Stomach (tissue), 8 donors: ENCODE measurements at regions not wholly inside any gene's neighbourhood (a gene's known extent, or its start where the extent isn't known, plus 50 kb on each side); places are given as distances from the start of the nearest gene placed in this dataset.

Experiments used
- DNase-seq, 2 donors: peaks; one replicate each; pipeline versions ENCODE4 v3.0.0 to v3.0.0-alpha.2; 2013 to 2019
- H3K27ac ChIP-seq, 5 donors: fragments of 200-600 bp in 4 of 5; sonication (generic) in 4 of 5; one replicate each; pipeline ENCODE4 v1.5.1; 2013 to 2019; ENCODE audit warnings: mild to moderate bottlenecking in 1 of 5, moderate library complexity in 1 of 5
- H3K27me3 ChIP-seq, 3 donors: fragments of 200-600 bp; sonication (generic); one replicate each; pipeline ENCODE4 v1.5.1; 2017 to 2019; ENCODE audit warnings: mixed run types in 1 of 3
- H3K36me3 ChIP-seq, 4 donors: fragments of 200-600 bp; sonication (generic); 1 replicate in 3 of 4; 2 replicates in 1 of 4; pipeline ENCODE4 v1.5.1; 2016 to 2019
- H3K4me1 ChIP-seq, 4 donors: fragments of 200-600 bp; sonication (generic); one replicate each; pipeline ENCODE4 v1.5.1; 2016 to 2019
- H3K4me3 ChIP-seq, 4 donors: fragments of 200-600 bp; sonication (generic) in 3 of 4; one replicate each; pipeline ENCODE4 v1.5.1; 2016 to 2019; ENCODE audit warnings: mild to moderate bottlenecking in 1 of 4
- H3K9me3 ChIP-seq, 4 donors: fragments of 200-600 bp; sonication (generic); one replicate each; pipeline ENCODE4 v1.5.1; 2016 to 2019
- EP300 ChIP-seq: sonication (generic); formaldehyde crosslinking; IDR thresholded peaks from one replicate; pipeline ENCODE4 v1.6.1; 2017; ENCODE audit warnings: antibody characterized with exemption
- POLR2A ChIP-seq, 4 donors: fragments of 450-650 bp; IDR thresholded peaks; one replicate each; pipeline ENCODE4 v1.6.1; 2016; ENCODE audit warnings: antibody characterized with exemption in 4 of 4, control low read depth in 2 of 4, mild to moderate bottlenecking in 1 of 4, moderate library complexity in 1 of 4
- POLR2AphosphoS5 ChIP-seq, 3 donors: sonication (generic); formaldehyde crosslinking; IDR thresholded peaks; one replicate each; pipeline ENCODE4 v1.6.1; 2016; ENCODE audit warnings: antibody characterized with exemption in 3 of 3
- WGBS, 5 donors: extraction: QIAGEN DNeasy Blood & Tissue Kit in 3 of 5; methylation state at CpG; one replicate each; pipeline versions ENCODE4 v1.1.5 to v1.1.7; 2013 to 2018; 5-methylcytosine and 5-hydroxymethylcytosine counted together
- intact Hi-C: fragments of 100-400 bp; cut with DNase I; formaldehyde crosslinking; loops from one replicate; pipeline ENCODE4 v1.15.1; 2023; ENCODE audit warnings: low total_unique reads
- TF ChIP-seq, protein P1 (sequence below), 7 experiments: fragments of 450-650 bp in 4 of 7; fragments of 200-600 bp in 3 of 7; sonication (generic) in 3 of 7; IDR thresholded peaks; one replicate each; pipeline ENCODE4 v1.5.1; 2016 to 2019; ENCODE audit warnings: antibody characterized with exemption in 7 of 7, control low read depth in 2 of 7, mild to moderate bottlenecking in 1 of 7
- donor health status: healthy with polysubstance abuse.
- donor health status: Bipolar disorder and iron deficiency.
- donor health status: healthy.

DNA sequence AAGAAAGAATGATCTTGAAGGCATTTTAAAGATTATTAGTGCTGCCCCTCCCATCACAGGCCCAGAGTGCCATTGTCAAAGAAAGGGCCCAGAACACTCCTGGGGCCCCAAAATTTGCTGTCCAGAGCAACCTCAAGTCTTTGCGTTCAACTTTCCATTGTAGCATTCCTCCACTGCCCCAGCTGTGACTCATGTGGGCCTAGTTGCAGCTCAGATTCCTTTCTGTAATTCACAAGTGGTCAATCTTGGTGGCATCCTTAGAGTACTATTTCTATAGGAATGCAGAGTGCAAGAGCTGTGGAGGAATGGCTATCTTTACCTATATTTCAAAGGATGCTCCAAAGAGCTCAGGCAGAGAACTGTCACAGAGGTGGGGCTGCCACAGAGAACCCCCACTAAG, 1500.8 kb upstream of the IGFBP7 start:
- H3K4me1 ChIP-seq: no peaks in the 10 kb centered on the region
- TF ChIP-seq, protein P1, sequence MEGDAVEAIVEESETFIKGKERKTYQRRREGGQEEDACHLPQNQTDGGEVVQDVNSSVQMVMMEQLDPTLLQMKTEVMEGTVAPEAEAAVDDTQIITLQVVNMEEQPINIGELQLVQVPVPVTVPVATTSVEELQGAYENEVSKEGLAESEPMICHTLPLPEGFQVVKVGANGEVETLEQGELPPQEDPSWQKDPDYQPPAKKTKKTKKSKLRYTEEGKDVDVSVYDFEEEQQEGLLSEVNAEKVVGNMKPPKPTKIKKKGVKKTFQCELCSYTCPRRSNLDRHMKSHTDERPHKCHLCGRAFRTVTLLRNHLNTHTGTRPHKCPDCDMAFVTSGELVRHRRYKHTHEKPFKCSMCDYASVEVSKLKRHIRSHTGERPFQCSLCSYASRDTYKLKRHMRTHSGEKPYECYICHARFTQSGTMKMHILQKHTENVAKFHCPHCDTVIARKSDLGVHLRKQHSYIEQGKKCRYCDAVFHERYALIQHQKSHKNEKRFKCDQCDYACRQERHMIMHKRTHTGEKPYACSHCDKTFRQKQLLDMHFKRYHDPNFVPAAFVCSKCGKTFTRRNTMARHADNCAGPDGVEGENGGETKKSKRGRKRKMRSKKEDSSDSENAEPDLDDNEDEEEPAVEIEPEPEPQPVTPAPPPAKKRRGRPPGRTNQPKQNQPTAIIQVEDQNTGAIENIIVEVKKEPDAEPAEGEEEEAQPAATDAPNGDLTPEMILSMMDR (IDR thresholded peaks at IDR 0.05): no peak
- TF ChIP-seq POLR2A (IDR thresholded peaks at IDR 0.05) (no peak), POLR2AphosphoS5 (IDR thresholded peaks at IDR 0.05) (no peak), EP300 (no peak)
- no peaks in the 10 kb centered on the region for H3K9me3 ChIP-seq
- 82 to 100% (median 96%) methylated on average over 1 of the region's 1 CpG for WGBS, 5 donors
- H3K36me3 ChIP-seq: no peaks in the 10 kb centered on the region
- no peak overlapping the region for H3K4me3 ChIP-seq
- DNase-seq: no peak
- H3K27ac ChIP-seq: no peak overlapping the region
- no peaks in the 10 kb centered on the region for H3K27me3 ChIP-seq
- intact Hi-C loops: no loop called here

DNA sequence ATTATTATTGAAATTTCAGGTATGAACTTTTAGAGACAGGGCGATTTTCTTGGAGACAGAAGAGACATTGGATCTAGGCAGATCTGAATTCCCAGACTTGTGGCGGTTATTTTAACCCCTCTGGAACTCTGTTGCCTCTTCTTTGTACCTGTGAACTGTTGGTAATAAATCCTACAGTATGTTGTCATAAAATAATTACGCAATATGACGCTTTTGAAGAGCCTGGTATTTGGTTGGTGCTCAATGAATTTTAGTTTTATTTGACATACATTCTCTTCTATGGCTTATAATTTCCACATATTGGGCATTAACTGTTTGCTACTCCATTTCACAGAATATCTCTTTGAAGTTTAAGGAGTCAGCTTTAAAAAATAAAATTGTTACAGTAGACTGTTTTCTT, 1496.1 kb upstream of the IGFBP7 start:
- Histone ChIP-seq H3K9me3 (no peaks in the 10 kb centered on the region), H3K27me3 (no peaks in the 10 kb centered on the region), H3K4me3 (no peak overlapping the region), H3K27ac (no peak overlapping the region), H3K4me1 (no peaks in the 10 kb centered on the region), H3K36me3 (no peaks in the 10 kb centered on the region)
- intact Hi-C loops: no loop called here
- 79 to 93% (median 84%) methylated on average over 4 of the region's 4 CpGs for WGBS, 5 donors
- DNase-seq: no peak
- TF ChIP-seq EP300 (no peak), POLR2AphosphoS5 (IDR thresholded peaks at IDR 0.05) (no peak), POLR2A (IDR thresholded peaks at IDR 0.05) (no peak)
- TF ChIP-seq, protein P1 (IDR thresholded peaks at IDR 0.05): no peak

DNA sequence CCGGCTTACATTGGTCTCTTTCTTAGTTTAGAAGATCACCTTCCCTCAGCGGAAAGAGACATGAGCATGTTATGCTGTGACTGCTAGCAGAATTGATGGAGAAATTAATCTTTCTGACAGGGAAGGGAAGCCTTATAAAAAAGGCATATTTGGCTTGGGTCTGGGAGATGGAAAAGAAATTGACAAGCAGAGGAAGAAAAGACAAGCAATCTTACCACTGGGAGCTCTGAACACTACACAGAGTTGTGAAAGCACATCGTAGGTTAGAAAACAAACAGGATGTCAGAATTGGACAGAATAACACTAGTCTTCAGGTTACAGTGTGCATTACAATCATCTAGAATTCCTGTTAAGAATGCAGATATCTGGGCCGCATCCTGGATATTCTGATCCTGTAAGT, 1493.8 kb upstream of the IGFBP7 start:
- 85 to 91% (median 85%) methylated on average over 4 of the region's 4 CpGs for WGBS, 5 donors
- no peak for DNase-seq
- Histone ChIP-seq H3K4me3 (no peak overlapping the region), H3K27ac (no peak overlapping the region), H3K36me3 (no peaks in the 10 kb centered on the region), H3K9me3 (no peaks in the 10 kb centered on the region), H3K4me1 (no peaks in the 10 kb centered on the region), H3K27me3 (no peaks in the 10 kb centered on the region)
- TF ChIP-seq POLR2AphosphoS5 (IDR thresholded peaks at IDR 0.05) (no peak), POLR2A (IDR thresholded peaks at IDR 0.05) (no peak), EP300 (no peak)
- TF ChIP-seq, protein P1 (IDR thresholded peaks at IDR 0.05): no peak
- intact Hi-C loops: no loop called here

- Histone ChIP-seq H3K27me3 (no peaks in the 10 kb centered on the region), H3K4me1 (no peaks in the 10 kb centered on the region), H3K27ac (no peak overlapping the region), H3K36me3 (no peaks in the 10 kb centered on the region), H3K4me3 (no peak overlapping the region), H3K9me3 (no peaks in the 10 kb centered on the region)
- 4 to 21% (median 6%) methylated on average over 1 of the region's 1 CpG for WGBS, 5 donors
- TF ChIP-seq POLR2A (IDR thresholded peaks at IDR 0.05) (no peak), POLR2AphosphoS5 (IDR thresholded peaks at IDR 0.05) (no peak), EP300 (no peak)
- TF ChIP-seq, protein P1 (IDR thresholded peaks at IDR 0.05): no peak
- peak in 1 of 2 donors; percentile 7 for DNase-seq
- intact Hi-C loops: no loop called here
Measured at GRCh38 chr4:58602731-58603359, 1492.7 kb upstream of the IGFBP7 start.
